NCI-H510A (cell line): ENCODE measurements at regions not wholly inside any gene's neighbourhood (a gene's known extent, or its start where the extent isn't known, plus 50 kb on each side); places are given as distances from the start of the nearest gene placed in this dataset.
"Not testable (repeated sequence)": the region's sequence is repeated elsewhere in the genome, so short reads cannot be mapped to it uniquely, and the experiment has no call there.

Experiments
- DNase-seq: peaks from one replicate; lab custom pipeline; 2025; lab: John Stamatoyannopoulos, UW

- no peak for DNase-seq
Measured at GRCh38 chr10:120111628-120112027, 219.1 kb downstream of the SEC23IP start.

- DNase-seq, result no peak
Measured at GRCh38 chr10:120112809-120113208, 220.3 kb downstream of the SEC23IP start.

- no peak for DNase-seq
Measured at GRCh38 chr10:120115959-120116358, 223.4 kb downstream of the SEC23IP start.

- no peak for DNase-seq
Measured at GRCh38 chr10:120121768-120122167, 229.2 kb downstream of the SEC23IP start.

GRCh38 chr10:120131183-120131582 is 238.7 kb downstream of the SEC23IP start:
- no peak for DNase-seq

GRCh38 chr10:120132811-120133210 is 240.3 kb downstream of the SEC23IP start:
- DNase-seq, result no peak

GRCh38 chr10:120138689-120139088 is 246.2 kb downstream of the SEC23IP start:
- no peak for DNase-seq

GRCh38 chr10:120145107-120145506 is 252.6 kb downstream of the SEC23IP start:
- no peak for DNase-seq

GRCh38 chr10:120156614-120157274 is 264.2 kb downstream of the SEC23IP start:
- no peak for DNase-seq

GRCh38 chr10:120161111-120161510 is 268.6 kb downstream of the SEC23IP start:
- DNase-seq, result no peak

GRCh38 chr10:120162471-120162870 is 269.9 kb downstream of the SEC23IP start:
- DNase-seq, result no peak

GRCh38 chr10:120172356-120172755 is 279.8 kb downstream of the SEC23IP start:
- no peak for DNase-seq

GRCh38 chr10:120174491-120174890 is 282.0 kb downstream of the SEC23IP start:
- no peak for DNase-seq

GRCh38 chr10:120177330-120177729 is 279.7 kb upstream of the PLPP4 start:
- DNase-seq, result no peak

- no peak for DNase-seq
Measured at GRCh38 chr10:120180160-120180559, 276.9 kb upstream of the PLPP4 start.

GRCh38 chr10:120181154-120181553 is 275.9 kb upstream of the PLPP4 start:
- DNase-seq, result no peak

GRCh38 chr10:120182431-120182830 is 274.6 kb upstream of the PLPP4 start:
- no peak for DNase-seq

- no peak for DNase-seq
Measured at GRCh38 chr10:120183546-120183945, 273.5 kb upstream of the PLPP4 start.

- DNase-seq, result peak; percentile 17
Measured at GRCh38 chr10:120184547-120185337, 272.3 kb upstream of the PLPP4 start.

GRCh38 chr10:120186506-120186905 is 270.5 kb upstream of the PLPP4 start:
- DNase-seq, result peak; percentile 69

GRCh38 chr10:120187168-120187567 is 269.9 kb upstream of the PLPP4 start:
- not testable (repeated sequence) for DNase-seq

GRCh38 chr10:120188950-120189349 is 268.1 kb upstream of the PLPP4 start:
- no peak for DNase-seq

GRCh38 chr10:120195984-120196712 is 260.9 kb upstream of the PLPP4 start:
- no peak for DNase-seq
